NCI-H2171 treated with DMSO at 0.1 percent for 48 hours (cell line): ENCODE measurements at regions not wholly inside any gene's neighbourhood (a gene's known extent, or its start where the extent isn't known, plus 50 kb on each side); places are given as distances from the start of the nearest gene placed in this dataset.

Experiments used
- DNase-seq: peaks from one replicate; lab custom pipeline; 2025; lab: John Stamatoyannopoulos, UW

GRCh38 chr2:41886757-41887156, 161.1 kb upstream of the PKDCC start:
- DNase-seq, result no peak

- no peak for DNase-seq
Observed at GRCh38 chr2:41890341-41890740, 157.5 kb upstream of the PKDCC start.

- DNase-seq, result no peak
Observed at GRCh38 chr2:41892476-41892875, 155.3 kb upstream of the PKDCC start.

GRCh38 chr2:41894563-41895333, 153.1 kb upstream of the PKDCC start:
- DNase-seq, result no peak

DNA sequence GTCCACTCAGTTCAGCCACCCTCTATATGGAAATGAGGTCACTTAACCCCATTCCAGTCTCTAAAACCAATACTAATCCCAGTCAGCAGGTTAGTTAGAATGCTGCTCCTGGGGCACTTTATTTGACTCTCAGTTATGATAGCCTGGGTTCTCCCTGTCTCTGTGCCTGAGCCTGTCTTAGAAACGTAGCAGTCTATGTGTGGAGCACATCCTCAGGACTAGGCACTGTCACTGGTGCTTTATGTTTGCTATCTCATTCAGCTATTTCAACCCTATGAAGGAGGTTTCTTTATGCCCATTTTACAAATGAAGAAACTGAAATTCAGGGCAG, 152.5 kb upstream of the PKDCC start:
- no peak for DNase-seq

DNA sequence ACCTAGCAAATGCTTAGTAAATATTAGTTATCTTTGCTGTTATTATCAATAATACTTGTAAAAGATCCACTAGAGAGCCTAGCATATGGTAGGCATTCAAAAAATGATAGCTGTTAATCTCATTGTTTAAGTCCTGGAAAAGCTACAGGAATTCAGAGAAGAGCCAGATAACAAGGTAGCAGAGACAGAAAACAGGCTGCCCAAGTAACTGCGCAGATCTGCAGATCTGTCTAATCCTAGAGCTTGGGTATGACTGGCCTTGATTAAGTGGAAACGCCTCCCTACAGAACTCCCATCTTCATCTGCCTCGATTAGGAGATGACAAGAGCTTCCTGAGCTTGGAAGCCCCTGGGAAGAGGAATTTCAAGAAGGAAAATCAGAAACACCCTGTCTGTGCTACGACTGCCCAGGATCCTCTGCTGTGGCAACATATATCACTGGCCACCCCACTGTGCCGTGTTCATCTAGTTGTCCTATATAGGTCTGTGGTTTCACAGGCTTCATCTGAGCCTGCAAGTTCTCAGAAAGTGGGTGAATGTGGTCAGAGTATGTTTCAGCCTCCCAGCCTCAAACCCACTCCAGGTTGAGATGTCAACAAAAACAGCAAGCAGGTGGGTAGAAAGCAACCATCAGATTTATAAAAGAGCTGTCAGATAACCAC, 151.5 kb upstream of the PKDCC start:
- no peak for DNase-seq

DNA sequence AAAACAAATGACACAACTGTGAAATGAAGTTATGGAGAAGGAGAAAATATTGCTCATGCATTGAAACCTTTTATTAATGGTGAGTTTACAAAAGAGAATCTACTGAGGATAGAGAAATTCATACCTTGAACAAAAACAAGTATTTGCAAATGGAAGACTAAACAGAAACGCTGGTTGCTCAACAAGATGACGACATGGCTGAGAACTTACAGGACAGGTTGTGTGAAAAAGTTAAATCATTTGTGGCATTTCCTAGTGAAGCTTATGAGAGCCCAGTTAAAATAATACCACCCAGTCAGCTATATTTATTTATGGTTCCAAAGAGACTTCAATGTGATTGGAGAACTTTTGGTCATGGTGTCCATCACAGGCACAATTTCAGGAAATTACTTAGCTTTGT, 148.6 kb upstream of the PKDCC start:
- no peak for DNase-seq

GRCh38 chr2:41900101-41900577, 147.7 kb upstream of the PKDCC start:
- no peak for DNase-seq

- no peak for DNase-seq
Observed at GRCh38 chr2:41902897-41903296, 144.9 kb upstream of the PKDCC start.

- DNase-seq, result no peak
Observed at GRCh38 chr2:41903474-41904135, 144.2 kb upstream of the PKDCC start.

GRCh38 chr2:41904459-41904858, 143.4 kb upstream of the PKDCC start:
- no peak for DNase-seq

- no peak for DNase-seq
Observed at GRCh38 chr2:41905597-41906337, 142.1 kb upstream of the PKDCC start.

DNA sequence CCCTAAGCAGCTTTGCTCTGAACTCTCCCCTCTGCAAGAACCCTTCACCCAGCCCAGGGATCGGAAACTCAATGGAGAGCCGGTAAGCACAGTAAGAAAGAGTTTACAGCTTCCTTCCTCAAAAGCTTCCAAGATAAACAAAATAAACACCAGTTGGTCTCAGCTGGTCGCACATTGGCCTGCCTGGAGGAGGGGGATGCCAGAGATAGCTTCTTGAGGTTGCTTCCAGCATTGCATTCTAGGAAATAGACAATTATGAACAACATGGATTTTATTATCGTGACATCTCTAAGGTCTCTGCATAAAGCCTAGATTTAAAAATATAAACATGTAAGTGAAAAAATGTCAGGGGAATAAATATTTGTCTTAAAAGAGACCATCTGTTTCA, 141.5 kb upstream of the PKDCC start:
- no peak for DNase-seq

DNA sequence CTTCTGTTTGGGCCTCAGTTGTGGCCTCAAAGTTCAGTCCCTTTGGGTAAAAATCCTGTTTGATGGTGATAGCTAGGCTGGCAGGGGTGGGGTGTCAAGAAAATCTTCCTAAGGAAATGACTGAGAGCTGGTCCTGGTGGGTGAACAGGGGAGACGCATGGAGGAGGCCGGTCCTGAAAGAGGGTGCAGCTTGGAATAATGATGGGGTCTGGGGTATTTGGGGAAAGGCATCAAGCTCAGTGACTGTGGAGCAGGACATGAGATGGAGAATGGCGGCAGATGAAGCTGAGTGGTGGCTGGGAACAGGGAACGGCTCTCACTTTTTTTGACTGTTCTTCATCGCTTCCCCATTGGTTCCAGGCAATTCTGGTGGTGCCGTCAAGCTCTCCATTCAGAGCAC, 140.7 kb upstream of the PKDCC start:
- no peak for DNase-seq

DNA sequence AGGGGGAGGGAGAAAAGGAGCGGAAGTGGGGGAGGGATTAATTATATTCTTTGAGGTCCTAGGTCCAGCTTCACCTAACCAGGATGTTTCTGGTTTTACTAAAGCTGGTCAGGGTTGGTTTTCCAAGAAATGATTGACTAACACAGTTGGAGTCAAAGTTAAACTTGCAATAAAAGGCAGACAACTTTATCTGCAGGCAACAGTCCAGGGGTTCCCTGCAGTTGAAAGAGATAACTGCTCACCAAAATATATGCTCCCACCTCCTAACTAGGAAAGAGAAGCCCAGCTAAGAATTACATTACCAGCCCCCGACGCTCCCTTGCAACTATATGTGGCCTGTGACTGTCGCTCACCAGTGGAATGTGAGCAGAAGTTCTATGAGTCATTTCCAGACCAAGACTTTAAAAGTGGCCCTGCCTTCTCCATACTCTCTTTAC, 140.0 kb upstream of the PKDCC start:
- DNase-seq, result no peak

GRCh38 chr2:41908349-41908748, 139.5 kb upstream of the PKDCC start:
- DNase-seq, result no peak

- no peak for DNase-seq
Observed at GRCh38 chr2:41909584-41909983, 138.2 kb upstream of the PKDCC start.

DNA sequence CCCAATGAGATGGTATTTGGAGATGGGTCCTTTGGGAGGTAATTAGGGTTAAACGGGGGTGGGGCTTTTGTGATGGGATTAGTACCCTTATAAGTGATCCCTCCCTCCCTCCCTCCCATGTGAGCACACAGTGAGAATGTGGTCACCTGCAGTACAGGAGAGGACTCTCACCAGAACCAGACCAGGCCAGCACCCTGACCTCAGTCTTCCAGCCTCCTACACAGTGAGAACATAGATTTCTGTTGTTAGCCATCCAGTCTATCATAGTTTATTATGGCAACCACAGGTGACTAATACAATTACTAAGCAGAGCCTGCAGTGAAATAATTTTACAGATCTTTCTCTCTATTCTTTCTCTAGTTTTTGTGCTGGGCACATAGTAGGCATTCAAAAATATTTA, 137.7 kb upstream of the PKDCC start:
- DNase-seq, result no peak

DNA sequence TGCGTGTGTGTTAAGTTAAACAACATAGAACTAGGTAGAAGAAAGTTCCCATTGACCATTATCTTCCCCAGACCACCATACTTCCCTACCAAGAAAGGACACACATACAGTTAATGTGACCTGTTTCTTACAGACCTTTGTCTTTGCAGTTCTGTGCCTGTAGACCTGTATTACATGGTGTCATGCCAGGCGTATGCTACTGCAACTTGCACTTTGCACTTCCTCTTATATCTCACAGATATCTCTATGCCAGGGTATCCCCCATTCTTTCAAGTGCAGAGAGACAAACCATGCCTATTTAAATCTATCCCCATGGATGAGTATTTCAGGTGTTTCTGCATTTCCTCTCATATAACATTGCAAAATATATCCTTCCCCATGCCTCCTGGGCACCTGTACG, 136.8 kb upstream of the PKDCC start:
- no peak for DNase-seq

- DNase-seq, result no peak
Observed at GRCh38 chr2:41912337-41912736, 135.5 kb upstream of the PKDCC start.

DNA sequence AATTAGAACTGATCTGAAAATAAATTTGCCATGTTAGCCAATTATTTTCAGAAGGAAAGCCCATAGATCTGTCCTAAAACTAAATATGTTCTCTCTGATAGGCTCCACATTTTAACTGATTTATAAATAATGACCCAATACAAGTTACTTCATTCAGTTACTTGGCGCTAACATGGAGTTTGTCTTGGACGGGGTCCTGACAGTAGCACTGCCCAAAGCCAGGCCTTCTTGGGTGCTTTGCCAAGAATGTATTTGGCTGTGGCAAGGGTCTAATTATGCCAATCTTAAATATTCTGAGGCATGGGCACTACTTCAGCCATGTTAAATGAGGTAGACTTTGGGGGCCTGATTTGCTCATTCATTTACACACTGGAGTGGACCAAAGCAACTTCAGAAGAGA, 135.0 kb upstream of the PKDCC start:
- DNase-seq, result no peak

DNA sequence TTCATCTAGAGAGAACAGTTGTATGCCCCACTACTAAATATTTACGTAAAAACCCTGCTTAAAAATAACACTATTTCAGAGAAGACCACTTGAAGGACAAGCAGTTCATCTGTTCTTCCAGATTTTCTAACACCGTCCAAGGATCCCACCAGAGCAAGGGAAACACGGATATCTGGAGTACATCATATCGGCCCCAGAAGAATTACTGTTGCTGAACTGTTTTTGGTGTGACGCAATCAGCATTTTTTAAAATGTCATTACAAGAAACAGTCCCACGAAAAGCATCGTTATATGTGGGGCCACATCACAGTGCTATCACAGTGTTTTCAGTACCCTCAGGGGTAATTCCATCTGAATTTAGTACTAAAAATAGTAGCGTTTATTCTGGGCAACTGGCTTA, 134.5 kb upstream of the PKDCC start:
- DNase-seq, result no peak
